Sigmoid colon (tissue), 4 donors: ENCODE measurements at regions not wholly inside any gene's neighbourhood (a gene's known extent, or its start where the extent isn't known, plus 50 kb on each side); places are given as distances from the start of the nearest gene placed in this dataset.

ENCODE experiments used
- CTCF ChIP-seq, 4 experiments: fragments of 450-650 bp in 3 of 4; fragments of 200-600 bp in 1 of 4; IDR thresholded peaks; one replicate each; pipeline ENCODE4 v1.5.1; 2016 to 2019; ENCODE audit warnings: antibody characterized with exemption in 4 of 4, mild to moderate bottlenecking in 3 of 4, moderate library complexity in 2 of 4
- EP300 ChIP-seq, 4 donors: sonication (generic); formaldehyde crosslinking; IDR thresholded peaks; one replicate each; pipeline ENCODE4 v1.6.1; 2017; ENCODE audit warnings: antibody characterized with exemption in 4 of 4
- POLR2A ChIP-seq, 2 donors: fragments of 450-650 bp; IDR thresholded peaks; one replicate each; pipeline ENCODE4 v1.6.1; 2016; ENCODE audit warnings: antibody characterized with exemption in 2 of 2, mild to moderate bottlenecking in 2 of 2, moderate library complexity in 2 of 2

GRCh38 chr13:73242515-73243015 is 183.8 kb downstream of the KLF5 start:
- TF ChIP-seq CTCF (IDR thresholded peaks at IDR 0.05) = no peak
- TF ChIP-seq EP300 (IDR thresholded peaks at IDR 0.05) = no peak
- TF ChIP-seq POLR2A (IDR thresholded peaks at IDR 0.05) = no peak
